K562 (cell line): ENCODE measurements at regions not wholly inside any gene's neighbourhood (a gene's known extent, or its start where the extent isn't known, plus 50 kb on each side); places are given as distances from the start of the nearest gene placed in this dataset.

Source experiments
- ATAC-seq: fragments of 200-7000 bp; cut with Tn5 transposase; 3 replicates; pipeline ENCODE4 v1.9.1; 2020; ENCODE audit warnings: moderate library complexity
- BruUV-seq: library from RNA; stranded (reverse); fragments of 400-500 nt; replicated peaks from 2 replicates; lab custom pipeline; 2021; lab: Mats Ljungman, UMichigan
- CTCF ChIA-PET: fragments of 300-600 bp; formaldehyde crosslinking; extraction: SDS; loops from one replicate; lab custom pipeline; 2021; ENCODE audit warnings: low intra/inter-chr PET ratio; lab: Yijun Ruan, JAX
- POLR2A ChIA-PET: fragments of 300-600, 350-650 bp; sonication (Branson Sonifier 250); formaldehyde crosslinking; extraction: SDS; loops from one replicate; lab custom pipeline; 2021; ENCODE audit warnings: antibody characterized with exemption, inconsistent platforms; lab: Yijun Ruan, JAX
- DNase-seq, 4 experiments: peaks; one replicate each; pipeline versions ENCODE4 v3.0.0 to v3.0.0-alpha.2; 2011 to 2018; ENCODE audit warnings: low spot score in 3 of 4, mixed read lengths in 3 of 4; ENCODE audit errors: extremely low read depth in 1 of 4
- FAIRE-seq: peaks from 2 replicates; lab custom pipeline; 2011; peaks lifted over from hg19 to GRCh38; lab: Jason Lieb, UNC
- H2AFZ ChIP-seq: 2 replicates; pipeline ENCODE4 v1.6.0; 2011; ENCODE audit warnings: low read depth, low read length, control low read depth, inconsistent platforms
- H3K27ac ChIP-seq: fragments of 200-600 bp; 3 replicates; pipeline ENCODE4 v1.8.0; 2011; ENCODE audit warnings: low read depth, mild to moderate bottlenecking, control low read depth, inconsistent platforms, low read length, moderate library complexity, mixed read lengths; ENCODE audit errors: extremely low read depth
- H3K27me3 ChIP-seq, 2 experiments: fragments of 300-600 bp in 1 of 2; 2 replicates in 1 of 2; 3 replicates in 1 of 2; pipeline versions ENCODE4 v1.6.0 to v1.8.0; 2011; ENCODE audit warnings: inconsistent platforms in 2 of 2, low read length in 2 of 2, mild to moderate bottlenecking in 1 of 2, mixed read lengths in 1 of 2, moderate library complexity in 1 of 2; ENCODE audit not compliant: control insufficient read depth in 2 of 2, insufficient read depth in 2 of 2
- H3K36me3 ChIP-seq: fragments of 300-600 bp; 3 replicates; pipeline ENCODE4 v1.8.0; 2011; ENCODE audit warnings: mild to moderate bottlenecking, low read length, inconsistent platforms; ENCODE audit not compliant: control insufficient read depth, insufficient read depth
- H3K4me1 ChIP-seq, 2 experiments: fragments of 200-600 bp in 1 of 2; replicated peaks in 1 of 2; 2 replicates in 1 of 2; 3 replicates in 1 of 2; pipeline versions ENCODE4 v1.5.1 to v1.8.0; 2011; ENCODE audit warnings: inconsistent platforms in 2 of 2, low read length in 2 of 2, mild to moderate bottlenecking in 1 of 2, mixed read lengths in 1 of 2, moderate library complexity in 1 of 2; ENCODE audit not compliant: control insufficient read depth in 2 of 2, insufficient read depth in 2 of 2
- H3K4me2 ChIP-seq: 2 replicates; pipeline ENCODE4 v1.6.1; 2011; ENCODE audit warnings: low read length, control low read depth, inconsistent platforms, mixed read lengths; ENCODE audit not compliant: insufficient read depth
- H3K4me3 ChIP-seq: fragments of 200-600 bp; sonication (generic), shearing (Covaris generic); 2 replicates; pipeline ENCODE4 v1.5.1; 2016; ENCODE audit warnings: control low read depth, inconsistent platforms
- H3K79me2 ChIP-seq: fragments of 200-600 bp; 3 replicates; pipeline ENCODE4 v1.8.0; 2011; ENCODE audit warnings: low read length, inconsistent platforms; ENCODE audit not compliant: control insufficient read depth, insufficient read depth
- H3K9ac ChIP-seq, 2 experiments: 2 replicates each; pipeline versions ENCODE4 v1.6.0 to v1.6.1; 2011; ENCODE audit warnings: low read depth in 2 of 2, low read length in 2 of 2, control low read depth in 1 of 2, inconsistent platforms in 1 of 2, mild to moderate bottlenecking in 1 of 2, mixed read lengths in 1 of 2; ENCODE audit not compliant: insufficient read depth in 1 of 2
- H3K9me1 ChIP-seq: one replicate; pipeline ENCODE4 v1.6.0; 2011; ENCODE audit warnings: inconsistent platforms, mild to moderate bottlenecking, low read length, moderate library complexity; ENCODE audit not compliant: control insufficient read depth, insufficient read depth
- H3K9me3 ChIP-seq: replicated peaks from 2 replicates; pipeline ENCODE4 v1.5.1; 2011; ENCODE audit warnings: low read depth, low read length, inconsistent platforms; ENCODE audit not compliant: control insufficient read depth, insufficient read depth
- H4K20me1 ChIP-seq: replicated peaks from 2 replicates; pipeline ENCODE4 v1.6.1; 2011; ENCODE audit warnings: low read length, inconsistent platforms, mixed read lengths; ENCODE audit not compliant: control insufficient read depth, insufficient read depth
- ATF6 ChIP-seq: sonication (generic); formaldehyde crosslinking; IDR thresholded peaks from 2 replicates; pipeline ENCODE4 v1.4.0; 2020; ENCODE audit warnings: mild to moderate bottlenecking, missing genetic modification reagents
- ELF2 ChIP-seq: fragments of 250-450 bp; sonication (Bioruptor Pico); IDR thresholded peaks from 2 replicates; pipeline ENCODE4 v1.5.0; 2021; ENCODE audit warnings: mild to moderate bottlenecking
- HMBOX1 ChIP-seq: sonication (generic); IDR thresholded peaks from 2 replicates; pipeline ENCODE4 v1.6.1; 2016
- OTX1 ChIP-seq: fragments of 450-650 bp; formaldehyde crosslinking; IDR thresholded peaks from 2 replicates; pipeline ENCODE4 v1.4.0; 2022; ENCODE audit warnings: mild to moderate bottlenecking
- POLR2AphosphoS5 ChIP-seq: IDR thresholded peaks from 2 replicates; pipeline ENCODE4 v1.6.1; 2011; ENCODE audit warnings: mild to moderate bottlenecking, low read depth, low read length, moderate library complexity; ENCODE audit not compliant: control insufficient read depth, insufficient read depth
- RBM14 ChIP-seq: fragments of 200-400 bp; formaldehyde crosslinking; IDR thresholded peaks from 2 replicates; pipeline ENCODE4 v1.6.1; 2018; ENCODE audit warnings: low read depth, mild to moderate bottlenecking, low read length, moderate library complexity, borderline replicate concordance; ENCODE audit not compliant: insufficient read depth
- WGBS: fragments of 100-300 bp; shearing (Covaris generic); methylation state at CpG from one replicate; pipeline ENCODE4 v1.1.6; 2016; ENCODE audit warnings: low coverage, mixed read lengths; ENCODE audit not compliant: insufficient coverage; ENCODE audit errors: missing lambda C conversion rate; 5-methylcytosine and 5-hydroxymethylcytosine counted together
- in situ Hi-C: fragments of 300-500 bp; cut with MboI; formaldehyde crosslinking; loops from 4 replicates; pipeline ENCODE4 v1.15.0; 2018; ENCODE audit warnings: inconsistent platforms, mixed read lengths
- intact Hi-C: fragments of 100-400 bp; cut with micrococcal nuclease; formaldehyde crosslinking; loops from 2 replicates; pipeline ENCODE4 v1.14.2; 2022

GRCh38 chr10:124342821-124343170 lies 75.9 kb downstream of the OAT start:
- H3K4me2 ChIP-seq, result no peak overlapping the region
- H3K4me1 ChIP-seq, result peaks cover 0 to 7% of the 10 kb centered on the region in 2 experiments; a peak in 2 of 5 replicates
- BruUV-seq, result no TSS peak
- H4K20me1 ChIP-seq, result no peaks in the 10 kb centered on the region
- H2AFZ ChIP-seq, result no peak overlapping the region
- no peak for TF ChIP-seq HMBOX1
- FAIRE-seq (no peak), ATAC-seq (no peak), DNase-seq (no peak)
- H3K4me3 ChIP-seq, result no peak overlapping the region
- no peak overlapping the region for H3K27ac ChIP-seq
- 8% methylated on average over 5 of the region's 5 CpGs for WGBS
- no peaks in the 10 kb centered on the region for H3K9me1 ChIP-seq
- POLR2A ChIA-PET, result interaction anchor here (0.6 kb wide), 1 partner anchor 843 kb away, joined by 3 read pairs; no protein-coding TSS in a partner anchor
- CTCF ChIA-PET, result no interaction called here
- intact Hi-C loops, result no loop called here
- no peaks in the 10 kb centered on the region for H3K79me2 ChIP-seq
- H3K9me3 ChIP-seq, result no peaks in the 10 kb centered on the region
- peaks cover 0 to 51% of the 10 kb centered on the region in 2 experiments; a peak in 4 of 5 replicates for H3K27me3 ChIP-seq
- no peak overlapping the region for H3K9ac ChIP-seq
- in situ Hi-C loops, result no loop called here
- H3K36me3 ChIP-seq, result no peaks in the 10 kb centered on the region

DNA sequence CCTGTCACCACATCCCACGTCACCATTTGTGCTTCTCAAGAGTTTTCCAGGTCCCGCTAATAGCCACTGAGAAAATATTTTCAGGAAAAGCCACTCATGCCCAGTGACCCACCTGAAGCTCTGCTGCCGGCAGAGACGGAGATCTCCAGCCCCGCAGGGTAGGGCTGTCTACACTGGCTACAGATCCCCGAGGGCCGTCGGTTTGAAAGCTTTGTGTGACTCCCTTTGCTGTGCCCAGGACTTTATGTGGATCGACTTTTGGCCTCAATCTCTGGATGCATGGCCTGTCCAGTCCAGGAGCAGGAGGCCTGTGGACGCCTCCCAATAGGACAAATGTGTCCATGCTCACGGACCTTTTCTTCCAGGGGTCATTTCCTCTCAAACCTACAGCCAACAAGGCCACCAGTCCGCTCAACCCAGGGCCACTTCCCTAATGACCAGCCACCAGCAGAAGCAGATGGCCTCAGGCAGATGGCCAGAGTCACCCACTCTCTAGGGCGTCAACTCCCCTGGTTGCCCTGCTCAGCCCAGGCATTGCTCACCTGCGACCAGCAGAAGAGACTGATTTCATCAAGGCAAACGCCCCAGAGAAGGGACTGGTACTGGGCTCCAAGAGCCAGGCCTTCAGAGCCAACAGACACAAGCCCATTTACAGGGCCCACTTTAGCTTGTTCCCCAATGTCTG lies 76.4 kb downstream of the OAT start:
- Histone ChIP-seq H3K4me2 (no peak overlapping the region), H3K4me1 (peaks cover 0 to 7% of the 10 kb centered on the region in 2 experiments; a peak in 2 of 5 replicates), H4K20me1 (no peaks in the 10 kb centered on the region), H3K9me1 (no peaks in the 10 kb centered on the region), H3K4me3 (no peak overlapping the region), H3K9ac (no peak overlapping the region), H3K9me3 (no peaks in the 10 kb centered on the region), H3K36me3 (no peaks in the 10 kb centered on the region), H2AFZ (no peak overlapping the region), H3K27me3 (peaks cover 0 to 48% of the 10 kb centered on the region in 2 experiments; a peak in 4 of 5 replicates), H3K27ac (no peak overlapping the region), H3K79me2 (no peaks in the 10 kb centered on the region)
- FAIRE-seq (no peak), DNase-seq (no peak), ATAC-seq (no peak)
- intact Hi-C loops (no loop called here), in situ Hi-C loops (no loop called here)
- BruUV-seq, result no TSS peak
- no peak for TF ChIP-seq ELF2 (CRISPR knock-in tag)
- TF ChIP-seq ATF6, result no peak
- no peak for TF ChIP-seq RBM14
- no peak for TF ChIP-seq POLR2AphosphoS5
- no peak for TF ChIP-seq OTX1
- CTCF ChIA-PET, result no interaction called here
- POLR2A ChIA-PET, result interaction anchor here (0.5 kb wide), 1 partner anchor 36 kb away, joined by 3 read pairs; no protein-coding TSS in a partner anchor
- 4% methylated on average over 12 of the region's 15 CpGs for WGBS
